ENCODE measurements at regions not wholly inside any gene's neighbourhood (a gene's known extent, or its start where the extent isn't known, plus 50 kb on each side); places are given as distances from the start of the nearest gene placed in this dataset.

GRCh38 chr9:27673641-27674040, 100.4 kb upstream of the C9orf72 start:
- Histone ChIP-seq H2BK120ac (ENCODE audit: low read depth, low read length) (no peak overlapping the region), H2BK5ac (ENCODE audit: low read depth, low read length, poor library complexity, severe bottlenecking) (no peak overlapping the region), H3K4me3 (ENCODE audit: insufficient read depth, low read depth, low read length) (no peak overlapping the region), H3K56ac (ENCODE audit: extremely low read depth, insufficient read depth, low read length) (no peak overlapping the region), H3K79me1 (ENCODE audit: low read depth in 1 of 2, low read length in 2 of 2) (no peaks in the 10 kb centered on the region), H3K27ac (ENCODE audit: insufficient read depth, low read length) (no peak overlapping the region), H4K5ac (ENCODE audit: low read depth, low read length) (no peak overlapping the region), H4K8ac (ENCODE audit: low read depth in 2 of 2, low read length in 2 of 2) (no peak overlapping the region), H2AK9ac (replicated peaks; ENCODE audit: low read depth, low read length, poor library complexity) (no peak overlapping the region), H3K4ac (ENCODE audit: low read depth, low read length) (no peak overlapping the region), H3K4me2 (ENCODE audit: low read depth, low read length) (no peak overlapping the region), H3K9me1 (ENCODE audit: insufficient read depth, low read length) (no peaks in the 10 kb centered on the region), H4K20me1 (ENCODE audit: insufficient read depth, low read length) (no peaks in the 10 kb centered on the region), H3K27me3 (ENCODE audit: control insufficient read depth, insufficient read depth, low read length) (no peaks in the 10 kb centered on the region), H3K18ac (ENCODE audit: low read depth, low read length) (no peak overlapping the region), H2BK15ac (ENCODE audit: low read depth, low read length) (no peak overlapping the region), H2BK20ac (ENCODE audit: low read depth, low read length) (no peak overlapping the region), H2AFZ (replicated peaks; ENCODE audit: low read length, poor library complexity) (no peak overlapping the region), H3K36me3 (ENCODE audit: control insufficient read depth, insufficient read depth, low read length) (no peaks in the 10 kb centered on the region), H3K9ac (ENCODE audit: low read depth, low read length) (no peak overlapping the region), H3K23ac (ENCODE audit: low read depth, low read length) (no peak overlapping the region), H3K14ac (replicated peaks; ENCODE audit: low read depth, low read length) (no peak overlapping the region), H2AK5ac (ENCODE audit: low read depth, low read length) (no peak overlapping the region), H3K9me3 (ENCODE audit: control insufficient read depth, insufficient read depth, low read length) (no peaks in the 10 kb centered on the region), H4K91ac (ENCODE audit: insufficient read depth, low read depth, low read length) (no peak overlapping the region), H3K4me1 (ENCODE audit: control insufficient read depth, insufficient read depth, low read length) (no peaks in the 10 kb centered on the region)
- intact Hi-C loops (cut with micrococcal nuclease) (no loop called here), dilution Hi-C loops (cut with HindIII; ENCODE audit: low sequenced_read_pairs, unreplicated experiment) (no loop called here), in situ Hi-C loops (cut with MboI; ENCODE audit: low sequenced_read_pairs) (no loop called here)
- WGBS, 2 experiments (ENCODE audit: extremely low coverage in 2 of 2, insufficient read length in 1 of 2), result 56% methylated on average over 1 of the region's 3 CpGs; no CpG with 5 or more reads in 1 of the 2 experiments
- no peak for DNase-seq
- BruUV-seq (replicated peaks), result no TSS peak
- ATAC-seq (ENCODE audit: low read depth), result no peak
- TF ChIP-seq FOS (IDR thresholded peaks at IDR 0.05; ENCODE audit: low read depth, low read length) (no peak), CHD1 (IDR thresholded peaks at IDR 0.05; ENCODE audit: low read depth, low read length) (no peak), SMC3 (IDR thresholded peaks at IDR 0.05; ENCODE audit: low read depth, low read length) (no peak), USF2 (IDR thresholded peaks at IDR 0.05; ENCODE audit: low read depth, low read length) (no peak), CEBPB (IDR thresholded peaks at IDR 0.05; ENCODE audit: low read depth, low read length) (no peak), RFX5 (IDR thresholded peaks at IDR 0.05; ENCODE audit: low read depth, low read length) (no peak), MAZ (IDR thresholded peaks at IDR 0.05; ENCODE audit: borderline replicate concordance, low read depth, low read length) (no peak), RAD21 (IDR thresholded peaks at IDR 0.05; ENCODE audit: low read length) (no peak), RCOR1 (IDR thresholded peaks at IDR 0.05; ENCODE audit: insufficient replicate concordance, low read length) (no peak), MAFK (IDR thresholded peaks at IDR 0.05; ENCODE audit: low read depth, low read length) (no peak), CTCF (conservative IDR thresholded peaks at IDR 0.05; ENCODE audit: low read depth, low read length) (no peak)
- POLR2A ChIA-PET (ENCODE audit: unreplicated experiment), result no interaction called here
- CTCF ChIA-PET, result no interaction called here
